SK-N-SH (cell line): ENCODE measurements at regions not wholly inside any gene's neighbourhood (a gene's known extent, or its start where the extent isn't known, plus 50 kb on each side); places are given as distances from the start of the nearest gene placed in this dataset.

Source experiments
- CTCF ChIA-PET: fragments of 300-600, 350-600 bp; formaldehyde crosslinking; extraction: SDS; loops from one replicate; lab custom pipeline; 2021; lab: Yijun Ruan, JAX
- POLR2A ChIA-PET: fragments of 350-600 bp; sonication (Branson Sonifier 250); formaldehyde crosslinking; extraction: SDS; loops from one replicate; lab custom pipeline; 2020; ENCODE audit warnings: antibody characterized with exemption, inconsistent platforms; lab: Yijun Ruan, JAX
- DNase-seq: peaks from one replicate; pipeline ENCODE4 v3.0.0; 2012
- H2AFZ ChIP-seq: fragments of 200-600 bp; sonication (generic); 2 replicates; pipeline ENCODE4 v1.8.1; 2016; ENCODE audit warnings: antibody characterized with exemption, mild to moderate bottlenecking, low read depth
- H3F3A ChIP-seq: fragments of 200-600 bp; sonication (generic); replicated peaks from 2 replicates; pipeline ENCODE3; 2016; ENCODE audit warnings: antibody characterized with exemption, mild to moderate bottlenecking; ENCODE audit not compliant: insufficient read depth
- H3K27ac ChIP-seq, 2 experiments: fragments of 200-500 bp in 1 of 2; fragments of 200-600 bp in 1 of 2; sonication (Bioruptor generic) in 1 of 2; sonication (generic), shearing (Covaris generic) in 1 of 2; 2 replicates each; pipeline versions ENCODE4 v1.5.1 to v1.6.1; 2014 to 2016; ENCODE audit warnings: low read depth in 2 of 2, inconsistent platforms in 1 of 2, low read length in 1 of 2, mild to moderate bottlenecking in 1 of 2, mixed read lengths in 1 of 2
- H3K27me3 ChIP-seq: fragments of 200-600 bp; sonication (generic), shearing (Covaris generic); 2 replicates; pipeline ENCODE4 v1.6.1; 2016; ENCODE audit warnings: mixed run types; ENCODE audit not compliant: insufficient read depth
- H3K36me3 ChIP-seq, 2 experiments: fragments of 200-500 bp in 1 of 2; fragments of 200-600 bp in 1 of 2; sonication (Bioruptor generic) in 1 of 2; sonication (generic) in 1 of 2; replicated peaks in 1 of 2; 2 replicates each; pipeline versions ENCODE3 to v1.5.1; 2014 to 2016; ENCODE audit warnings: low read length in 1 of 2, mild to moderate bottlenecking in 1 of 2; ENCODE audit not compliant: insufficient read depth in 2 of 2, control insufficient read depth in 1 of 2
- H3K4me1 ChIP-seq, 2 experiments: fragments of 200-500 bp in 1 of 2; fragments of 200-600 bp in 1 of 2; sonication (Bioruptor generic) in 1 of 2; sonication (generic), shearing (Covaris generic) in 1 of 2; 2 replicates each; pipeline versions ENCODE4 v1.5.1 to v1.6.1; 2014 to 2016; ENCODE audit warnings: low read depth in 1 of 2, low read length in 1 of 2, mixed run types in 1 of 2; ENCODE audit not compliant: insufficient read depth in 2 of 2, control insufficient read depth in 1 of 2
- H3K4me2 ChIP-seq: fragments of 200-600 bp; sonication (generic), shearing (Covaris generic); 2 replicates; pipeline ENCODE4 v1.6.1; 2017; ENCODE audit warnings: mixed run types
- H3K4me3 ChIP-seq, 2 experiments: fragments of 200-500 bp in 1 of 2; fragments of 200-600 bp in 1 of 2; sonication (Bioruptor generic) in 1 of 2; sonication (generic), shearing (Covaris generic) in 1 of 2; 2 replicates each; pipeline versions ENCODE4 v1.5.1 to v1.8.1; 2014 to 2016; ENCODE audit warnings: low read depth in 2 of 2, inconsistent platforms in 1 of 2, low read length in 1 of 2, mild to moderate bottlenecking in 1 of 2, mixed read lengths in 1 of 2, moderate library complexity in 1 of 2
- H3K79me2 ChIP-seq: fragments of 200-600 bp; sonication (generic); 2 replicates; pipeline ENCODE4 v1.8.1; 2017; ENCODE audit warnings: mild to moderate bottlenecking; ENCODE audit not compliant: insufficient read depth
- H3K9ac ChIP-seq: fragments of 200-600 bp; sonication (generic); 2 replicates; pipeline ENCODE4 v1.6.1; 2017; ENCODE audit warnings: mixed run types
- H3K9me2 ChIP-seq: fragments of 200-600 bp; sonication (generic); 2 replicates; pipeline ENCODE4 v1.6.1; 2017; ENCODE audit warnings: mixed run types
- H3K9me3 ChIP-seq: fragments of 200-600 bp; sonication (generic); 2 replicates; pipeline ENCODE4 v1.6.1; 2017; ENCODE audit warnings: mixed run types, mild to moderate bottlenecking, moderate library complexity
- H4K20me1 ChIP-seq: fragments of 200-600 bp; sonication (generic); 2 replicates; pipeline ENCODE4 v1.6.1; 2017; ENCODE audit warnings: mild to moderate bottlenecking, mixed run types; ENCODE audit not compliant: insufficient read depth
- CHD2 ChIP-seq: fragments of 150-350 bp; IDR thresholded peaks from 2 replicates; pipeline ENCODE4 v1.6.1; 2018; ENCODE audit warnings: low read length; ENCODE audit not compliant: partially characterized antibody
- CTCF ChIP-seq: fragments of 200-600 bp; sonication (generic); IDR thresholded peaks from 2 replicates; pipeline ENCODE4 v1.6.1; 2017; ENCODE audit warnings: antibody characterized with exemption, mild to moderate bottlenecking, moderate library complexity
- ELF1 ChIP-seq: IDR thresholded peaks from 2 replicates; pipeline ENCODE4 v1.4.0; 2012
- EZH2phosphoT487 ChIP-seq: fragments of 200-600 bp; sonication (generic); IDR thresholded peaks from 2 replicates; pipeline ENCODE4 v1.6.1; 2017; ENCODE audit warnings: low read depth, mixed run types, mild to moderate bottlenecking, antibody characterized with exemption, moderate library complexity, borderline replicate concordance
- FOXJ3 ChIP-seq: sonication (generic); formaldehyde crosslinking; IDR thresholded peaks from 2 replicates; pipeline ENCODE4 v1.5.1; 2020; ENCODE audit warnings: mild to moderate bottlenecking, missing genetic modification reagents
- FOXM1 ChIP-seq: IDR thresholded peaks from 2 replicates; pipeline ENCODE4 v1.4.0; 2012; ENCODE audit warnings: low read depth, mild to moderate bottlenecking
- GABPA ChIP-seq: IDR thresholded peaks from 2 replicates; pipeline ENCODE4 v1.4.0; 2012; ENCODE audit warnings: low read depth, mild to moderate bottlenecking
- MEF2A ChIP-seq: IDR thresholded peaks from 2 replicates; pipeline ENCODE4 v1.4.0; 2012; ENCODE audit warnings: low read depth, borderline replicate concordance
- NRF1 ChIP-seq: IDR thresholded peaks from 2 replicates; pipeline ENCODE4 v1.6.1; 2012; ENCODE audit warnings: low read depth, mild to moderate bottlenecking, low read length
- PBX3 ChIP-seq: IDR thresholded peaks from 2 replicates; pipeline ENCODE4; 2012
- POLR2AphosphoS5 ChIP-seq: IDR thresholded peaks from 2 replicates; pipeline ENCODE4 v1.6.1; 2012; ENCODE audit warnings: low read depth, low read length
- RCOR1 ChIP-seq: fragments of 150-350 bp; IDR thresholded peaks from 2 replicates; pipeline ENCODE4 v1.6.1; 2017; ENCODE audit warnings: antibody characterized with exemption, low read length
- REST ChIP-seq: IDR thresholded peaks from 2 replicates; pipeline ENCODE4 v1.6.1; 2012; ENCODE audit warnings: mild to moderate bottlenecking, low read depth, low read length, moderate library complexity
- SIN3A ChIP-seq: IDR thresholded peaks from 2 replicates; pipeline ENCODE4 v1.6.1; 2012; ENCODE audit warnings: low read depth, mild to moderate bottlenecking, low read length, moderate library complexity, borderline replicate concordance
- TEAD4 ChIP-seq: IDR thresholded peaks from 2 replicates; pipeline ENCODE4 v1.4.0; 2012; ENCODE audit warnings: mild to moderate bottlenecking, borderline replicate concordance; ENCODE audit not compliant: insufficient read depth
- ZBTB33 ChIP-seq: IDR thresholded peaks from 2 replicates; pipeline ENCODE4 v1.4.0; 2012; ENCODE audit warnings: low read depth, borderline replicate concordance
- WGBS: methylation state at CpG from one replicate; pipeline ENCODE4 v1.1.6; 2017; ENCODE audit warnings: low lambda C conversion rate; 5-methylcytosine and 5-hydroxymethylcytosine counted together

- TF ChIP-seq EZH2phosphoT487 (no peak), REST (no peak), ZBTB33 (no peak), FOXJ3 (no peak), GABPA (no peak), RCOR1 (no peak), CTCF (no peak), PBX3 (no peak), SIN3A (no peak), ELF1 (no peak), CHD2 (no peak), FOXM1 (no peak), TEAD4 (no peak), MEF2A (no peak), POLR2AphosphoS5 (no peak), NRF1 (no peak)
- no peaks in the 10 kb centered on the region for H3K4me1 ChIP-seq
- H3K36me3 ChIP-seq, result peaks cover 0 to 3% of the 10 kb centered on the region in 2 experiments
- H4K20me1 ChIP-seq, result no peaks in the 10 kb centered on the region
- H3K27me3 ChIP-seq, result no peaks in the 10 kb centered on the region
- H3K9me2 ChIP-seq, result no peaks in the 10 kb centered on the region
- WGBS, result 50% methylated on average over 1 of the region's 1 CpG
- H3K27ac ChIP-seq, result no peak overlapping the region
- ChIA-PET POLR2A (no interaction called here), CTCF (interaction anchor here (1.4 kb wide), 1 partner anchor 14 kb away, joined by 3 read pairs; no protein-coding TSS in a partner anchor)
- no peak for DNase-seq
- no peak overlapping the region for H3K4me2 ChIP-seq
- H3F3A ChIP-seq, result no peaks in the 10 kb centered on the region
- no peak overlapping the region for H2AFZ ChIP-seq
- no peak overlapping the region for H3K9ac ChIP-seq
- H3K9me3 ChIP-seq, result no peaks in the 10 kb centered on the region
- H3K4me3 ChIP-seq, result no peak overlapping the region
- H3K79me2 ChIP-seq, result no peaks in the 10 kb centered on the region
Observed at GRCh38 chrX:45537936-45538335, 337.3 kb upstream of the DIPK2B start.
